PC-3 (cell line): ENCODE measurements at regions not wholly inside any gene's neighbourhood (a gene's known extent, or its start where the extent isn't known, plus 50 kb on each side); places are given as distances from the start of the nearest gene placed in this dataset.

Experiments
- CTCF ChIP-seq: fragments of 300-600 bp; sonication (generic); conservative IDR thresholded peaks from 2 replicates; pipeline ENCODE4 v1.5.1; 2017; ENCODE audit warnings: antibody characterized with exemption, low read depth, mild to moderate bottlenecking, low read length
- EZH2 ChIP-seq: fragments of 300-600 bp; sonication (generic); IDR thresholded peaks from one replicate; pipeline ENCODE4 v1.6.1; 2017; ENCODE audit warnings: antibody characterized with exemption, mild to moderate bottlenecking, low read length; ENCODE audit not compliant: unreplicated experiment
- EZH2phosphoT487 ChIP-seq: fragments of 300-600 bp; sonication (generic); IDR thresholded peaks from 2 replicates; pipeline ENCODE4 v1.6.1; 2018; ENCODE audit warnings: mild to moderate bottlenecking, antibody characterized with exemption, low read length, borderline replicate concordance

GRCh38 chr1:173270243-173270642, 63.1 kb upstream of the TNFSF4 start:
- TF ChIP-seq CTCF (no peak), EZH2 (no peak), EZH2phosphoT487 (no peak)
